HG02870 (cell line): ENCODE measurements at regions not wholly inside any gene's neighbourhood (a gene's known extent, or its start where the extent isn't known, plus 50 kb on each side); places are given as distances from the start of the nearest gene placed in this dataset.
"Not testable (repeated sequence)": the region's sequence is repeated elsewhere in the genome, so short reads cannot be mapped to it uniquely, and the experiment has no call there.

Source experiments
- ATAC-seq: cut with Tn5 transposase; IDR thresholded peaks from one replicate; pipeline ENCODE4 v1.9.1; 2021; ENCODE audit warnings: mild to moderate bottlenecking, moderate library complexity; ENCODE audit not compliant: unreplicated experiment

DNA sequence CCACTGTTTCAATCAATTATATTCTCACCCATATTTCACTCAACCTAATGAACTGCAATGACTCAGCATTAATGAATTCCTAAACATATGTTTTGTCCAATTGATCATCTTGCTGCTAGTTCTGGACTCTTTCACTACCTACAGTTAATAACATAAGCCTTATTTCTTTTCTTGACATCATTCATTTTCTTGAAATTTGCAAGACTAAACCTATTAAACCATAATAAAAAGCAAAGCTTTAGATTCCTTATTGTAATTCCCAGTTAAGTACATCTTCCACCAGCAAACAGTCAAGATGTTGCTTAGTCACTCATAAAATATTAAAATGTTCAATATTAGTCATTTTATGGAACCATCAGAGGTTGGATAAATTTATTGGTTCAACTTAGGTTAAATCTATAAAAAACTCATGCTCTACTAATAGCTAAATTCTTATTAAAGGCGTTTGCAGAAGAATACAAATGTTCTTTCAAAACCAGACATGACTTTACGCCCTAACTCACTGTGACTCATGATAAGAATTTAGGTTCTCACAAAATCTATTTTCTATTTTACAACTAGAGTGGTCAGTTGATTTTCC is 599.4 kb downstream of the RNF144A start:
- ATAC-seq: no peak

DNA sequence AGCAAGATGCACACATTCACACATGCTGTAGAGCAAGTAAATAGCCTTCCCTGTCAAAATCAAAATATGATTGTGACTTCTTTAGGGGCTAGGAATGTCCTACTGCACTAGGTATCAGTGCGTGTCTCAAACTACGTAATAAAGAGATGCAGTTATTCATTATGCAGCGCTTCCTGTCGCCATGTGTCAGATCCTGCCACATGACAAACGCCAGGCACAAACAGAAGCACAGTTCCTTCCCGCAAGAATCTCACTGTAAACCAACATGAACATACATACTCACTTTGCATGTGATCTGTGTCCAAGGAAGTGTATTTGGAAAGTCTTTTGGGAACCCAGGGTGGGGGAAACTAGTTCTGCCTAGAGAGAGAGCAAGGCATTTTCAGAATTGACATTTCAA is 599.9 kb downstream of the RNF144A start:
- ATAC-seq: no peak

DNA sequence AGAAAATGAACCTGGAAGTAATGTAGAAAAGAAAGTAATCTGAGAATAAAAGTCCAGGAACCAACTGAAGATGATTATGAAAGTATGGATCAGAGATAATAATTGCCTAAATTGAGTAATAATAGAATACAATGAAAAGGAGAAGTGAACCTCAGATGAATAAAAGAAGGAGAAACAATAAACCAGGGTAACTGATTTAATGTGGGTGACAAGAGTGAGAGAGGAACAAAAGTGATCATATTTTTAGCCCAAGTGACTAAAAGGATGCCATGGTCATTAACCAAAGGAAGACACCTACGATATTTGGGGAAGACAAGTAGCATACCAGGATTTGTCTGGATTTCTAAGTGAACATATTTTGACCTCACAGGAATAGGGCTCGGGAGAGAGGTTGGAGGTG is 600.6 kb downstream of the RNF144A start:
- no peak for ATAC-seq

DNA sequence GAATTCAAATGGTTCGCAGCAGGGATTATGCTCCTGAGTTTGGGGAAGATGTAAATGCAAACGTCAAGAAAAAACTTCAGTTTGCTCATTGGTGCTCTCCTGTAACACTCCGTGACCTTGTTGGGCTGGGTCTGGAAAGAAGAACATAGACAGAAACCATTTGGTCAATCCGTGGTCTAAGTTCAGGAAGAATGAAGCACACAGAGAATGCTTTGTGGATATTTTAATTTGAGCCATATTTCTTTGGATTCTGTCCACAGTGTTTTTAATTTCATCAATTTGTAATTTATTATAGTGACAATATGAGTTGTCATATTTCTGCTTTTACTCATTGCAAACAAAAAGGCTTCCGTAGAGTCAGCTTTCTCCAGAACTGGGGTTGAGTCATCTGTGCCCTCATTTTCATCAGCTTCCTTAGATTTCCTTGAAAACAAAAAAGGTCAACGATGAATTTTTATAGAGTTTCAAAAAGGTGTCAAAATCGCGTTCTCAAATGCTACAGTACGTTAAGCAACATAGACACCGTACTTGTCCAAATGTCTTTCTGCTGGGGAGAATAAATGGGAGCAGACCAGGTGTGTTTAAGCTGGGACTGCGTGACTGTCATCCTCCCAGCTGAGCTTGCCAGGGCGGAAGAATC is 606.4 kb downstream of the RNF144A start:
- no peak for ATAC-seq

DNA sequence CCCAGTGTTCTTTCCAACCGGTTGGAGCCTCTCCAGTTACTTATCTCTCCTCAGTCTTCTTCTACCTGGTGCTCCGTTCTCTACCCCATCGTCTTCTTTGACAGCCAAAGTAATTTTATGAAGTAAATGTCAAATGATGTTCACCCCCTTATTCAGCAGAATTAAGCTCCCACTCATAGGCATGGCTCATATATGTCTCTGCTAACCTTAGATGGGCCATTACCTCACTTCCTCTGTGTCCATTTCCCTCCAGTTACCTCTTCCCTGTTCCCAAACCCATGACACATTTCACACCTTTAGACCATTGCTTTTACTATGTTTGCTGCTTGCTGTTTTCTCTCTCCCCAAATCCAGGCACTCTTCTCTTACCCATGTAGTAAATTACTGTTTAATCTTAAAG is 607.0 kb downstream of the RNF144A start:
- ATAC-seq: no peak

DNA sequence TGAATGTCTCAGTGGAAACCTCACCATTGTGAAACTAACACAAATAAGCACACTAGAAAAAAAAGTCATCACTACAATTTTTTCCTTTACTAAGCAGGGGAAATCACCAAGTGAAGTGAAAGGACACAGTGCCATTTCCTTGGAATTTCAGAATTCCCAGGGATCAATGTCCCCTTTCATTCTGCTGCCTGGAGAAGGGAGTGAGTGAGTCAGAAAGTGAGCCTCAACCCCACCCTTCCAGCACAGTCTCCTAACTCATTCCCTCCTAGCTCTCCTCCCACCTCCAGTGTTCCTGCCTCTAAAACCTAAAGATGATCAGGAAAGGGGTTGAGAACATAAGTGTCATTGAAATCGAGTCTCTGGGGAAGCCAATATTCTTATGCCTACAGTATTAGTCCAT is 608.5 kb downstream of the RNF144A start:
- no peak for ATAC-seq

DNA sequence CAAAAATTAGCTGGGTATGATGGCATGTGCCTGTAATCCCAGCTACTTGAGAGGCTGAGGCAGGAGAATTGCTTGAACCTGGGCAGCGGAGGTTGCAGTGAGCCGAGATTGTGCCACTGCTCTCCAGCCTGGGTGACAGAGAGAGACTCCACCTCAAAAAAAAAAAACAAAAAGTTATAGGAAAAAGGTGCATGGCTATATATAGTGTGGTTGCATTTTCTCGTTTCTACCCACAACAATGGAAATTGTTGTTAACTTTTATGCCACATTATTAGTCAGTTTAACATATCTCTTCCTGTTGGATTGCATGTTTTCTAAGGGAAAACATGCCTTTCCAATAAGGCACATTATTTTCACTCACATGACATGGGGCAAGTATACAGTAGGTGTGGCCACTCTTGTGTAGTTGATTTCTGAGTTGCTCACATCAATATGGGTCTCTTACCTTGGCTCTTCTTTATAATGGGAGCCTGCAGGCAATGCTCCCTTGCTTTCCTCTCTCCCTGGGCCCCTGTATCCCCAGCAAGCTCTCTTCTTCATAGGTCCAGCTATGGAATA is 610.0 kb downstream of the RNF144A start:
- ATAC-seq: no peak

DNA sequence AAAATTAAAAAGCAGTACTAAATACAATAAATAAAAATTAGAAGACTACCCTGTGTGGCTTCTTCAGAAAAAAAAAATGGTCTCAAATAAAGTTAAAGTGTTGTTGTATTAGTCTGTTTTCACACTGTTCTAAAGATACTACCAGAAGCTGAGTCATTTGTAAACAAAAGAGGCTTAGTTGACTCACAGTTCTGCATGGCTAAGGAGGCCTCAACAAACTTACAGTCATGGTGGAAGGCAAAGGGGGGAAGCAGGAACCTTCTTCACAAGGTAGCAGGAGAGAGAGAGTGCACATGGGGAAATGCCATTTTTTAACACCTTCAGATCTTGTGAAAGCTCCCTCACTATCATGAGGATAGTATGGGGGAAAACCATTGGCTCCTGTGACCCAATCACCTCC is 612.8 kb downstream of the RNF144A start:
- ATAC-seq: no peak

DNA sequence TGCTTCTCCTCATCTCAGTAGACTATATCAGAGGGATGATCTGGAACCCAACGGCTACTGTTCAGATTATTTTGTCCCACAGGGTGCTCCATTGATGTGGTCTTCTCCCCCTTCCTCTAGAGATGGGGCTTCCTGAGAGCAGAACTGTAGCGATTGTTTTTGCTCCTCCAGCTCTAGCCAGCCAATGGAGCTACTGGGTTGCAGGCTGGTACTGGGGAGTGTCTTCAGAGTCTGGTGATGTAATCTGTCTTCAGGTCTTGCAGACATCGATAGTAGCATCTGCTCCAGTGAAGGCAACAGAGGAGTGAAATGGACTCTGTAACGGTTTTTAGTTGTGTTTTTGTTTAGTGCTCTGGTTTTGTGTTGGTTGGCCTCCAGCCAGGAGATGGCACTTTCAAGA is 621.9 kb downstream of the RNF144A start:
- ATAC-seq: no peak

DNA sequence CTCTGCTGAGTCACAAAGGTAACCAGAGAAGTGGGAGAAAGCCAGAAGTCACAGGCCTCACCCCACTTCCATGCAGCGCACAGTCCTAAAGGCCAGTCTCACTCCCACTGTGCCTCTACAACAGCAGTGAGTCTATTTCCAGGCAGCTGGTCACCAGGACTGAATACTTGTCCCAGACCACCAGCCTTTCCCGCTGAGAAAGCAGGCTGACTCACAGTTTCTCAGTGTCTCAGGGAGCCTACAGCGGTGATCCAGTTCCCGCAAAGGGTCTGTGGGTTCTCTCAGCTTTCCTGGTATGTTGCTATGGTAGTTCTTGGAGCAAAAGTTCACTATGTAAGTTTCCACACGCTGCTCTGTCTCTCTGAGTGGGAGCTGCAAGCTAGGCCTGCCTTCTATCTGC is 622.5 kb downstream of the RNF144A start:
- no peak for ATAC-seq

DNA sequence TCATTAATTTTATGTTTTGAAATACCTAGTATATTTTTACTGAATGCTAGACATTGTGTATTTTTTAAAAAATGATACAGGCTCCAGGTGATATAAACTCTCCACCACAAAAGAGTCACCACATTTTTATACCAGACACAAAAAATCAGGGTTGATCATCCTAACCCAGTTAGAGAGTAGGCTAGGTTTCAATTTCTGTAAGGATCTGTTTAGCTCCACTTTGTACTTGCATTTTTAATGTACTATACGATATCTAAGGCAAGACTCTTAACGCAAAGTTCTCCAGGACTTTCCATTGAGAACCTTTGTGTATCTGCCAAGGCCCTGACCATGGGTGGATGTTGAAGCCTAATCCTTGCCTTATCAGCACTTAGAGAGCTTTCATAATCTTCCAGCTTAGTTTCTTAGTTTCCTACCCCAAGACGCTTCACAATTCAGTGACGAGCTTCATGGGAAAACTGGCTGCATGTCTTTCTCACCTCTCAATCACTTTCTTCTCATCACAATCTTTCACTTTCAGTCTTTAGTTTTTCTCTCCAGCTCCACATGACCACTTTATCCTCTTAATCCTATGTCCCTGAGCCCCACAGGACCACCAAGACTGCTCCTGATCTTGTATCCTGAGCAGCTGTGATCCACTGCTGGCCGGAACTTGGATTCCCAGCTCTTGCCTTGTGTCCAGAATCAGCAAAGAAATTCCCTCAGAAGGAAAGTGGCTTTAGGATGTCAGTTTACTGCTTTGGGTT is 635.8 kb downstream of the RNF144A start:
- ATAC-seq: no peak

DNA sequence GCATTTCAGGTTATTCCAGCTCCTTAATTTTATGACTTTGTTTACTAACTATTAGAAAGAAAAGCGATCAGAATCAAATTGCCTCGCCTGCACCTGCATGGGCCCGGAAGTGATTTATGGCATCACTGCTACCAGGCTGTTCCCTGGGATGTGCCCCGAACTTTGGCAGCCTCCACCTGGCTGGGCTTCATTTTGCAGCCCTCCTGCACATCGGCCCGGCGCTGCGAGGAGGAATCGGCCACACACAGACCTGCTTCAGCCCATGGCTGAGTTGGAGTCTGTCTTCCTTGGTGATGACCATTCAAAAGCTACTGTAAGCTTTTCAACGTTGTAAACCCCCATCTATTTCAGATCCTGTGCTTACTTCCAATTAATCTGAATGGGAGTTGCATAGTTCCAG is 638.0 kb downstream of the RNF144A start:
- ATAC-seq: no peak

DNA sequence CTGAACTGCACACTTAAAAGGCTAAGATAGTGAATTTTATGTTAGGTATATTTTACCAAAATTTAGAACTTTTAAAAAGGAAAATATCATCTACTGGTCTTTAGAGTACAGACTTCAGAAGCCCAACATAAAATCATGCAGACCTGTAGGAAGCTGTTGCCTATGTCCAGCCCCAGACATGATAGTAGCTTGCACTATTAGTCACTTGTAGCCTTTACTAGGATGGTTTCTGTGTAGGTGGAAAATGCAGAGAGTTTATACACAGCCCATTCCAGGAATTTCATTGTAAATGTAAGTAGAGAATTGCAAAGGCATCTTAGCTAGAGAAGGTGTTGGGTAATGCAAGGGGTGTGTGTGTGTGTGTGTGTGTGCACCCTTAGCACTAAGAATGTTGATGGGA is 640.2 kb downstream of the RNF144A start:
- no peak for ATAC-seq

DNA sequence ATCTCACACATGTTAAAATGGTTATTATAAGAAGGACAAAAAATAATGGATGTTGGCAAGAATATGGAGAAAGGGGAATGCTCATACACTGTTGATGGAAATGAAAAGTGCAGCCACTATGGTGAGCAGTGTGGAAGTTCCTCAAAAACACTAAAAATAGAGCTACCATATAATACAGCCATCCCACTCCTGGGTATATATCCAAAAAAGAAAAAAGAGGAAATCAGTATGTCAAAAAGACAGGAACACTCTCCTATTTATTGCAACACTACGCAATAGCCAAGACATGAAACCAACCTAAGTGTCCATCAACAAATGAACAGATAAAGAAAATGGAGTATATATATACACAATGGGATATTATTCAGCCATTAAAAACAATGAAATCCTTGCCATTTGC is 642.6 kb downstream of the RNF144A start:
- ATAC-seq: no peak

DNA sequence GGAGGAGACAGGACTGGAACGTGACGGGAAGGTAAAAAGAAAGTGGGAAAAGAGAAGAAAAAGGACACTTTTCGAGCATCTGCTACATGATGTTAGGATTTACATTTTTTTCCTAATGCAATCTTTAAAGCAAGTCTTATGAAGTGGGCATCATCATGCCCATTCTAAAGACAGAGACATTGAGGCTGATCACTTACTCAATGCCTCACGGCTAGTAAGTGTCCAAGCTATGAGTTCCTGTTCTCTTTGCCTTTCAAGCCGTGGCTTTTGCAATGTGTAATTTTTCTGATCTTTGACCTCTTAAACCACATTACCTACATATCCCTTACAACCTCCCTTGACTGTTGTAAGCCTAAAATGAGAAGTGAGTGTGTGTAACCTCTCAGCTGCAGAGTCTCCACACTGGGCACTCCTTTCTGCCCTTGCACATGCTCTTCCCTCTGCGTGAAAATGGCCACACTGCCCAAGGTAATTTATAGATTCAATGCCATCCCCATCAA is 649.2 kb downstream of the RNF144A start:
- no peak for ATAC-seq

DNA sequence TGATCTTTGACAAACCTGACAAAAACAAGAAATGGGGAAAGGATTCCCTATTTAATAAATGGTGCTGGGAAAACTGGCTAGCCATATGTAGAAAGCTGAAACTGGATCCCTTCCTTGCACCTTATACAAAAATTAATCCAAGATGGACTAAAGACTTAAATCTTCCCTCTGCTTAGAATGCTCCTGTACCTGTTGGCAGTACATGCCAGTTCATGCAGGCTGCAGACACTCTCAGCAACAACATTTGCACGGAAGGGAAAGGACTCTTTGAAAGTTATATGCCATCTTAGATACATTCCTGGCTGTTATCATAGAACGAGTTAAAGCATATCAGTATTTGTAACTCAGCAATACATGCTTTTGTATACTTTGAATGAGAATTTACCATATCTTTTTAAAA is 649.9 kb downstream of the RNF144A start:
- ATAC-seq: not testable (repeated sequence)

DNA sequence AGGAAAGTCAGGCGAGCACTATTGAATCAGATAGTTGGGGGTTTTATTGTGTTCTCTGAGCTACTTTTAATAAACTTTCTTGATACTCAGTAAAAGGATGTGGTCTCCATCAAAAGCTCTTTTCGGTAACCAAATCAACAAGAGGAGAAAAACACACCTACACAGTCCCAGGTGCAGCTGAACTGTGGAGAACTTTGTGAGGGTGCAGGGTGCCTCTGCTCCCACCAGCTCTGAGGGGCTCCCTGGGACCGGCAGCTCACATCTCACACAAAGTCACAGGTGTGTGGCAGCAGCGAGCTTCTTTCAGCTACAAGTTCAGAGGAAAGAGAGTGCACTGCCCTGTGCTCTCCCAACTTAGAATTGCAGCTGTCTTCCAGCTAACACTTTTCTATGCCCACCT is 650.4 kb downstream of the RNF144A start:
- ATAC-seq: peak; percentile 76

DNA sequence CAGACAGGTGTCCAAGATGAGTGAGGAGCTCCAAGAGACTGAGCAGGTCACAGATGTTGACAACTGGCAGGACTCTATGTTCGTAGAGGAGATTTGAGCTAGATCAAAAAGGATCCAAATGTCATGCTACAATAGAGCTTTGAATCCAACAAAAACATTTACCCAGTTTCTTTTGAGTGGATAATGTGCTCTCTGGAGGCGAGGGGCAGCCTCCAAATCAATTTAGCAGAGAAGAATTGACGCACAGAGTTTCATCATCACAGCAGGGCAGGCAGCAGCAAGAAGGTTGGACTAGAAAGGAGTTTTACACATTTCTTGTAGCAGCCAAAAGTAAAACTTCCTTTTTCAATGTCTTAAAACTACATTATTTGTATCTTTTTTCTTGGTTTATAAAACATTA is 653.0 kb downstream of the RNF144A start:
- no peak for ATAC-seq

DNA sequence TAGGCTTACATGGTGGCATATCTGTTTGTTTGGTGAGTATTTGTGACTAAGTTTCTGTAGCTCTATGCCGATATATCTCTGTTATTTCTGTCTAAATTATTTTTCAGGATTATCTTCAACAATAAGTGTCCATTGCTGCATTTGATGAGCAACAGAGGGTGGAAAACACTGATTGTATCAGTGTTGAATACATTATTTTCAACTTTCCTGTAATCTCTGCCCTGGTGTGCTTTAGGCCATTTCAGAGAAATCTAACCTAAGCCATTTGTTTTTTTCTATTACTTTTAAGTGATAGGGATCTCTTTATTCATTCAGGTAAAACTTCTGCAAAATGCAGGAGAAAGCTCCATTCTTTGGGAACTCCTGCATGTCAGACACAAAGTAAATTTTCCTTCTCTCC is 654.5 kb downstream of the RNF144A start:
- no peak for ATAC-seq

DNA sequence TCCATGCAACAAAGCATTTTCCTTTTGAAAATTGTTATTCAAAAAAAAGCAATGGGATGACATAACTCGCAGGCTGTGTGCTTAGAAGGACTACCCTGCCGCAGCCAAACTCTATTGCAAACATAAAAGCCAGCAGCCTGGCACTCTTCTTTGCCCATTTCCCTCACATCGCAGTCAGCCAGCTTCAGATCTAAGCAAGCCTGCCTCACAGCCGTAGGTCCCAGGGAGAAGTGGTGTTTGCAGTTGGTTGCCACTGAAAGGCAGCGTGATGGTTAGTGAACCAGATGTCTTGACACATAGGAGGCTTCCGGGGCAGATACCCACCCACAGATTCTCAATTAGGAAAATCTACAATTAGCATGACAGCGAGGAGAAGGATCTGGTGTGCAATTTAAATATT is 655.2 kb downstream of the RNF144A start:
- ATAC-seq: no peak

DNA sequence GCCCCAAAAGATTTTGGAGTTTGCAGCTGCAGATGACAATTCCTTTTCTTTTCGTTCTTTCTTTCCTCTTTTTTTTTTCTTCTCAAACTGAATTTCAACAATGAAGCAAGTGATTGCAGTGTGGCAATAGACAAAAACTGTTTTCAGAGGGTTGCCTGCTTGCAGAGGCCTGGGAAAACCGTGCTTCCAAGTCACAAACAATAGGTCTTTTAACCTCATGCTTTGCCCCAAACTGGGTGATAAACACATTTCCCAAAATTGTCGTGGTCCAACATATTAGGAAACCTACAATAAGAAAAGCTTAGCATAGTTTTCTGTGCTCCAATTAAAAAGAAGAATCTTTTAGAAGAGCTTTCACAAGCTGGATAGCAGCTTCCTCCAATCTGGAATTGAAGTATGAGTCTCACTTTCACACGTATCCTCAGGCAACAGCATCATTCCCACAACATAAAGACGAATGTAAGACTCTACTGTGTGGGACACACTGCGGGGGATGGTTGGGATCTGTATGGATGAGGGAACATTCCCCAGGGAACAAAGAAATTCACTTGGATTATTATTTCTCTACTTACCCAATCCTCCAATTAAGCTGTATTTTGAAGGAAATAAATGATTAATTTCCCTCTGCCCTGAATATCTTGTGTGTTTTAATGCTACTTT is 656.1 kb downstream of the RNF144A start:
- ATAC-seq: no peak
